Esophagus (tissue), 2 donors: ENCODE measurements at regions not wholly inside any gene's neighbourhood (a gene's known extent, or its start where the extent isn't known, plus 50 kb on each side); places are given as distances from the start of the nearest gene placed in this dataset.

ENCODE experiments used
- H3K27ac ChIP-seq, 2 donors: one replicate each; pipeline ENCODE4 v1.5.1; 2013; ENCODE audit warnings: low read depth in 2 of 2, mild to moderate bottlenecking in 2 of 2, inconsistent platforms in 1 of 2, low read length in 1 of 2, moderate library complexity in 1 of 2
- H3K27me3 ChIP-seq, 2 donors: one replicate each; pipeline ENCODE4 v1.6.1; 2013; ENCODE audit warnings: low read length in 2 of 2, control low read depth in 1 of 2, mild to moderate bottlenecking in 1 of 2; ENCODE audit not compliant: insufficient read depth in 2 of 2, control insufficient read depth in 1 of 2
- H3K36me3 ChIP-seq, 2 donors: one replicate each; pipeline ENCODE4 v1.6.1; 2013; ENCODE audit warnings: low read length in 1 of 2; ENCODE audit not compliant: control insufficient read depth in 2 of 2, insufficient read depth in 2 of 2
- H3K4me1 ChIP-seq, 2 donors: one replicate each; pipeline ENCODE4 v1.6.1; 2013; ENCODE audit warnings: low read length in 1 of 2; ENCODE audit not compliant: control insufficient read depth in 2 of 2, insufficient read depth in 2 of 2
- H3K4me3 ChIP-seq, 2 donors: one replicate each; pipeline ENCODE4 v1.5.1; 2013; ENCODE audit warnings: low read length in 2 of 2, mild to moderate bottlenecking in 2 of 2, low read depth in 1 of 2, moderate library complexity in 1 of 2
- H3K9me3 ChIP-seq, 2 donors: one replicate each; pipeline ENCODE4 v1.6.1; 2013; ENCODE audit warnings: mild to moderate bottlenecking in 2 of 2, low read depth in 1 of 2, low read length in 1 of 2, moderate library complexity in 1 of 2; ENCODE audit not compliant: control insufficient read depth in 2 of 2, insufficient read depth in 1 of 2
- WGBS, 2 donors: extraction: QIAGEN DNeasy Blood & Tissue Kit; methylation state at CpG; one replicate each; pipeline ENCODE4 v1.1.7; 2013; 5-methylcytosine and 5-hydroxymethylcytosine counted together
- donor health status: healthy with polysubstance abuse.
- donor health status: Bipolar disorder and iron deficiency.

DNA sequence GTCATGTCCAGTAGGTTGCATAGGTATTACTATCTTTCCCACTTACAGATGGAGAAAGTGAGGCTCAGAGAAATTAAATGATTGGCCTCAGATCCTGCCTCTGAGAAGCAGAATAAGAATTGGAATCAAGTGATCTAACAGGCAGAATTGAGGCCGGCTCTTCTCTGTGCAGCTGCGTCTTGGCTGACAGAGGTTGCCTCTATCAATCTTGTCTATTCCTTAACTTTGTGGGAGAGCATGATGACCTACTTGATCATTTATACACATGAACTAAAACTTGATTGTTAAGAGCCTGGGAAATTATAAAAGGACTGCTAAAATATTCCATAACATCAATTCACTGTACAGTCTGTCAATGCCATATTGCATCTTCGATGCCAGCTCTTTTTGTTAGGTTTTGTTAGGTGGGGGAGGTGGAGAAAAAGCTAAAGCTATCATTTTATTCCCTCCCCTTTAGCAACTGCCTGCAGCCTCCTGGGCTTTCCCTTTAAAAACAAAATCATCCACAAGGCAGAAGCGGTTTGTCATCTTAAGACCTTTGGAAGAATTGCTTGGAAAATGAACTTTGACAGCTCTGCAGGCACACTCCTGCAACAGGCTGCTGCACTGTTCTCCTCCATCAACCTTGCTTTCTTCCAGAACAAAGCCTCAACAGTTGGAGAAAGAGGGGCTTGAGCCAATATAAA is 247.4 kb downstream of the SMARCA2 start:
- WGBS, 2 donors = 51 to 62% methylated on average over 4 of the region's 4 CpGs
- no peaks in the 10 kb centered on the region for H3K36me3 ChIP-seq
- H3K9me3 ChIP-seq = no peaks in the 10 kb centered on the region
- H3K4me3 ChIP-seq = no peak overlapping the region
- H3K4me1 ChIP-seq = no peaks in the 10 kb centered on the region
- H3K27ac ChIP-seq = no peak overlapping the region
- no peaks in the 10 kb centered on the region for H3K27me3 ChIP-seq

DNA sequence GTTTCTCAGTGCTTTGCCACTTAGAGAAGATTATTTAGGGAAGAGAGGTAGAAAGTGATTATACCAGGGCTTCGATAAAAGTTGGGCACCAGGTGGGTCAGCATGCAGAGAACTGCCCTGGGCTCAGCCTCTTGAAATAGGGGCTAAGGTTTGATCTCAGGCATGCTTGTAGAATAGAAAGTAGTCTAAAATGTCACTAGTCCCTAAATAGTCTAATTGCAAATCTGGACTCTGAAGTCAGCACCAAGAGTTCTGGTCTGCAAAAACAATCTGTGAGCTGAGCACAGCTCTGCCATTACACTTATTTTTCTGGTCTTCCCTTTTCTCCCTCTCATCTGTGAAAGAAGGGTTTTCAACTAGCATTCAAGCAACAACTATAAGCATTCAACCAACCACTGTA is 248.0 kb downstream of the SMARCA2 start:
- WGBS, 2 donors = 66 to 80% methylated on average over 1 of the region's 1 CpG
- no peaks in the 10 kb centered on the region for H3K4me1 ChIP-seq

DNA sequence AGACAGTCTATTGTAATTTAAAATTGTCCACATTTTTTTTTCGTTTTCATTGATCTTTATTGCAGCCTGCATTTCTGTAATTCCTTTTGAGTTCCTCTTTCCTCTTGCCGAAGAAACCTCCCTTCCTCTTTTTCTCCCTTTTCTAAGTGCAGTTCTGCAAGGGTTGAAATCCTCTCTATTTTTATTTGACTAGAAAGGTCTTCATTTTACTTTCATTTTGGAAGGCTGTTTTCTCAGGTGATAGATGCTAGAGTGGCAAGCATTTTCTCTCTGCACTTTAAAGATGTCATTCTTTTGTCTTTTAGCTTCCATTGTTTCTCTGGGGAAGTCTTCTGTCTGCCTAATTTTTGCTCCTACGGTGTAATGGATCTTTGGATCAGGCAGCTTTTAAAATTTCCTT is 248.5 kb downstream of the SMARCA2 start:
- WGBS, 2 donors = 49 to 61% methylated on average over 3 of the region's 3 CpGs
- H3K4me1 ChIP-seq = no peaks in the 10 kb centered on the region
- H3K36me3 ChIP-seq = no peaks in the 10 kb centered on the region
- no peaks in the 10 kb centered on the region for H3K27me3 ChIP-seq
- H3K9me3 ChIP-seq = no peaks in the 10 kb centered on the region
- no peak overlapping the region for H3K27ac ChIP-seq
- H3K4me3 ChIP-seq = no peak overlapping the region

More for the DNA sequence above, 248.0 kb downstream of the SMARCA2 start:
- Histone ChIP-seq H3K36me3 (no peaks in the 10 kb centered on the region), H3K4me3 (no peak overlapping the region), H3K27ac (no peak overlapping the region), H3K9me3 (no peaks in the 10 kb centered on the region), H3K27me3 (no peaks in the 10 kb centered on the region)

DNA sequence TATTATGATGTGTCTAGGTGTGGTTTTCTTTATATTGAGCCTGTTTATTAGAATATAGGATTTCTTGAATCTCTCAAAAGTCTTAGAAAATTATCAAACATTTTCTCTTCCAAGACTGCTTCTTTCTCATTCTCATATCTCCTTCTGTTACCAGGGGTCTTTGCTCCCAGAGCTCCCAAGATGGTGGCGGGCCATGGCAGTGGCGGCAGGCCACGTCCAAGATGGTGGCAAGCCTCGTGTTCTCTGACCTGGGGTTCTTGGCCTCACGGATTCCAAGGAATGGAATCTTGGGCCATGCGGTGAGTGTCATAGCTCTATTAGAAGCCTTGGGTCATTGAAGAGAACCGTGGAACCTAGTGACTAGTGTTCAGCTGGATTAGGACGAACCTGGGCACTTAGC is 248.9 kb downstream of the SMARCA2 start:
- Histone ChIP-seq H3K4me1 (no peaks in the 10 kb centered on the region), H3K27ac (no peak overlapping the region), H3K4me3 (no peak overlapping the region), H3K27me3 (no peaks in the 10 kb centered on the region), H3K9me3 (no peaks in the 10 kb centered on the region), H3K36me3 (no peaks in the 10 kb centered on the region)
- WGBS, 2 donors = 93 to 94% methylated on average over 8 of the region's 8 CpGs

DNA sequence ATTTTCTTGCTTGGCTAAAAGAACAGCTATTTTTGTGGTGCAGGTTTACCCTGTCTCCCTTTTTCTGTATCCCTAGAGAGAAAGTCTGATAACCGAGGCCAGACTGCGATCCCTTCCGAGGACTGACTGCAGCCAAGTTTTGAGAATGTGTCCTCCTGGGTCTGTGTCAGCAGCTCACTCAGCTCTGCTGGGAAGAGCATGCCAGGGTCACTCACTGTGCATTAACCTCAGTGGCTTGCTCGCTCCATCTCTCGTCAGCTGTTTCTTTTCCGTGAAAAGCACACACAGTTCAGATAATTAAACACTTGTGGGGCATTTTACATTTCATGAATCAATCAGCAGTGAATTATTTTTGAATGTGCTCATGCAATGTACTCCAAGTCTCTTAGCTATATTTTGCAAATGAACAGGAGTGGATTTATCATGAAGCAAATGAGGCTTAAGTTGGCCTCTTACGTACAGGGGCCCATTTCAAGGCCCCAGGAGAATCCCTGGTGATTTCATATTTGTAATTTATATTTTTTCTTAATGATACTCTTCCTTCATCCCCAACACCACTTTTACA is 252.1 kb downstream of the SMARCA2 start:
- Histone ChIP-seq H3K9me3 (no peaks in the 10 kb centered on the region), H3K4me3 (no peak overlapping the region), H3K27me3 (no peaks in the 10 kb centered on the region), H3K27ac (no peak overlapping the region), H3K36me3 (no peaks in the 10 kb centered on the region), H3K4me1 (peaks cover 0 to 2% of the 10 kb centered on the region in 2 donors)
- 57 to 67% methylated on average over 7 of the region's 7 CpGs for WGBS, 2 donors

DNA sequence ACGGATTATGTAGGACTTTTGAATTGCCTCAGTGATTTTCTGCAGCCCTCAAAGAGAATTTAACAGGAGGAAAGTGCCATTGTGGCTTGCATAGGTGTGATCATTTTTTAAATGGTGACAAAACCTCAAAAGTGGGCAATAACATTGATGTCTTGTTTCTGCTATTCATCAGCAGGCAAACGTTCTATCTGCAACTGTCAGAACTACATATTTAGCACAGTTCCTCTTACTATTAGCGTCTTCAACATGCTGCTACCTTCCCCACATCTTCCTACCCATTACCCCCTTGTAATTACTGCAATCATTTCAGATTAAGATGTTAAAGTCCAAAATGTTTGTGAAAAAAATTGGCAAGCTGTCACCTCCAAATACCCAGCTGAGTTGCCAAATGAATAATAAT is 254.6 kb downstream of the SMARCA2 start:
- H3K9me3 ChIP-seq = no peaks in the 10 kb centered on the region
- peaks cover 0 to 2% of the 10 kb centered on the region in 2 donors for H3K4me1 ChIP-seq
- no peak overlapping the region for H3K4me3 ChIP-seq
- WGBS, 2 donors = 61 to 67% methylated on average over 3 of the region's 3 CpGs
- no peak overlapping the region for H3K27ac ChIP-seq
- no peaks in the 10 kb centered on the region for H3K36me3 ChIP-seq
- no peaks in the 10 kb centered on the region for H3K27me3 ChIP-seq

DNA sequence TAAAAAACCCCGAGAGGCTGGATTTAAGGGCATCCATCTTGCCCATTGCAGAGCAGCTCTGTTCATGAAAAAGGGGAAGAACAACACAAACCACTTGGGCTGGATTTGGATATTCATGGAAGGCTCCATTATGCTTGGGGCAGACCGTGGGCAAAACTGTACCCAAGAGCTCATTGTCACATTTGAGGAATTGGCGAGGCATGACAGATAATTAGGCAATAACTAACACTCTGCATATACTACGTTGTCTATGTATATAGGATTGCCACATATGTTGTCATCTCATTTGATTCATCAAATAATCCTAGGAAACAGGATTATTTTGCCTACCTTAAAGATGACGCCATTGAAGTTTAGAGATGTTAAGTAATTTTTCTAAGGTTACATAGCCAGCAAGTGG is 255.4 kb downstream of the SMARCA2 start:
- Histone ChIP-seq H3K4me1 (peaks cover 0 to 2% of the 10 kb centered on the region in 2 donors), H3K36me3 (no peaks in the 10 kb centered on the region), H3K9me3 (no peaks in the 10 kb centered on the region), H3K27ac (no peak overlapping the region), H3K4me3 (no peak overlapping the region), H3K27me3 (no peaks in the 10 kb centered on the region)
- WGBS, 2 donors = 83 to 92% methylated on average over 5 of the region's 5 CpGs

DNA sequence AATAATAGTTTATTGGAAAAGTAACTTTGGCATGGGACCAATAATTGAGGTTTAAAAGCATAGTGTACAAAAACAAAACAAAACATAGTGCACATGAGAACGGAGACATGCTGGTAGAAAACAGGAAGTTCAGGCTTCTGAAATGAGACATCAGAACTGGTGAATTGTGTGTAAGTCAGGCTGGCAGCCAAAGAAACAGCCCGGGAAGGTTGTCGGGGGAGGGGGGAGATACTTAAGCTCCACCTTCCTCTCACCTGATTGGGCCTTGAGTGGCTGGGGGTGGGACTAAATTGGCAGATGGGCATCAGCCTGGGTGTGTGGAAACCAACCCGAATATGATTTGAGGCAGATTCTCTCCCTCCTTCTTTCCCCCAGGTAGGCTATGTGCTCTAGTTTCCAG is 256.3 kb downstream of the SMARCA2 start:
- 39 to 43% methylated on average over 4 of the region's 4 CpGs for WGBS, 2 donors
- no peaks in the 10 kb centered on the region for H3K36me3 ChIP-seq
- H3K27me3 ChIP-seq = no peaks in the 10 kb centered on the region
- H3K27ac ChIP-seq = no peak overlapping the region
- H3K4me1 ChIP-seq = peaks cover 0 to 2% of the 10 kb centered on the region in 2 donors
- no peaks in the 10 kb centered on the region for H3K9me3 ChIP-seq
- H3K4me3 ChIP-seq = no peak overlapping the region

DNA sequence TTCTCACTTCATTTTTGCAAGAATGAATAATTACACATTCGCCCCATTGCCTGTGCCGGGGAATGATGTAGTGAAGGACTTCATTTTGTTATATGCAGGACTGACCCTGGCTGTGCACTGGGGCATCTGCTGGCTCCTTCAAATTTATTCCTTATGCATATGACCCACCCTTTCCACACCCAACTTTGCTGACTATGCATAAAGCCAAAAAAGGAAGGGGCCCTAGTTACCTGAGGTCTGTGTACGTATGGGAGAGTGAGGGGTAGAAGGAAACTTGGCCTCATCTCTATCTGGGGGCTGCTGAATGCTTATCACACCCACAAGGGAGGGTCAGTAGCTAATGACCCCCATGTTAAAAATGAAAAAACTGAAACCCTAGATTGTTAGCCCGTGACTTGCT is 259.6 kb downstream of the SMARCA2 start:
- peaks cover 0 to 2% of the 10 kb centered on the region in 2 donors for H3K4me1 ChIP-seq
- no peaks in the 10 kb centered on the region for H3K27me3 ChIP-seq
- H3K9me3 ChIP-seq = no peaks in the 10 kb centered on the region
- no peak overlapping the region for H3K4me3 ChIP-seq
- H3K27ac ChIP-seq = no peak overlapping the region
- no peaks in the 10 kb centered on the region for H3K36me3 ChIP-seq
- 86 to 91% methylated on average over 4 of the region's 4 CpGs for WGBS, 2 donors

DNA sequence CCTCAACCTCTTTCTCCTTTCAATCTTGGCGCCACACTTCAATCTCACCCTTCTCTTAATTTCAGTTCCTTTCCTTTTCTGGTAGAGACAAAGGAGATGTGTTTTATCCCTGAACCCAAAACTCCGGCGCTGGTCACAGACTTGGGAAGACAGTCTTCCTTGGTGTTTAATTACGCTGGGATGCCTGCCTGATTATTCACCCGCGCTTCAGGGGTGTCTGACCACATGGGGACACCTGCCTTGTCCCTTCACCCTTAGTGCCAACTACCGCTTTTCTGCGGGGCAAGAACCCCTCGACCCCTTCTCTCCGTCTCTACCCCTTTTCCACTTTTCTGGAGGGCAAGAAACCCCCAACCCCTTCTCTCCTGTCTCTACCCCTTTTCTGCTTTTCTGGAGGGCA is 261.1 kb downstream of the SMARCA2 start:
- Histone ChIP-seq H3K4me1 (no peaks in the 10 kb centered on the region), H3K27me3 (no peaks in the 10 kb centered on the region), H3K36me3 (no peaks in the 10 kb centered on the region), H3K4me3 (no peak overlapping the region), H3K9me3 (no peaks in the 10 kb centered on the region), H3K27ac (no peak overlapping the region)
- 94% methylated on average over 10 of the region's 10 CpGs for WGBS, 2 donors
